LNCAP (cell line): ENCODE measurements at regions not wholly inside any gene's neighbourhood (a gene's known extent, or its start where the extent isn't known, plus 50 kb on each side); places are given as distances from the start of the nearest gene placed in this dataset.

ENCODE experiments used
- CTCF ChIP-seq: fragments of 450-650 bp; IDR thresholded peaks from 2 replicates; pipeline ENCODE4 v1.5.1; 2017; ENCODE audit warnings: mild to moderate bottlenecking

GRCh38 chr9:81499594-81499993, 189.8 kb downstream of the TLE1 start:
- no peak for TF ChIP-seq CTCF

GRCh38 chr9:81499021-81499454, 190.3 kb downstream of the TLE1 start:
- TF ChIP-seq CTCF: no peak

- TF ChIP-seq CTCF: no peak
These were observed 190.8 kb downstream of the TLE1 start for GRCh38 chr9:81498576-81498975.

GRCh38 chr9:81497091-81497490, 192.3 kb downstream of the TLE1 start:
- no peak for TF ChIP-seq CTCF

- TF ChIP-seq CTCF: no peak
These were observed 196.5 kb downstream of the TLE1 start for GRCh38 chr9:81492710-81493447.

GRCh38 chr9:81490605-81491331, 198.6 kb downstream of the TLE1 start:
- no peak for TF ChIP-seq CTCF

GRCh38 chr9:81489046-81489445, 200.3 kb downstream of the TLE1 start:
- no peak for TF ChIP-seq CTCF
